ENCODE measurements at regions not wholly inside any gene's neighbourhood (a gene's known extent, or its start where the extent isn't known, plus 50 kb on each side); places are given as distances from the start of the nearest gene placed in this dataset.

DNA sequence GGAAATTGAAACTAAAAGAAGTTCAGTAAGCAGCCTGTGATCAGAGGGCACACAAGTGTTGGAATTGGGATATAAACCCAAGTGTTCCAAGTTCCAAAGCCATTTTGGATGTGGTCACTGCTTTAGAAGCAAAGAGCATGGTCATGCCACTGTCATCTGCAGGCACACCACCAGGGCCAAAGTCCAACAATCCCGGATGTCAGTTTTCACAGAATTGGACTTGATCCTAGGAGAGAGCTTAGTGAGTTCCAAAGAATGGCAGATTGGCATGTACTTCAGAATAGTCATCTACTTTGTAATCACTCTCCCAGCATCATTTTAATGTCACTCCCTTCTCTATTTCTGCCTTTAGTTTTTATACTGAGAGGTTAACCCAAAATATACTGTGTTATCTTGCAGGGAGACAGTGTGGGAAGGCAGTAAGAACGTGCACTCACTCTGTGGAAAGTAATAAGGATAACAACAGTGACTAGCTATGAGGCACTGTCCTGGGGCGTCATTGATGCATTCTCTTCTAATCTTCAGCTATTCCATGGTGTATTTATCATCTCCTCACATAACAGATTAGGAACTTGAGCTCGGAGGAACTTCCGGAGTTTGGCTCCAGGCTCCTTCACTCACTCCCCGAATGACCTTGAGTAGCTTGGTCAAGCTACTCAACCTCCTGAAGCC, 388.0 kb downstream of the ACTL7B start (continued):
- TF ChIP-seq, protein P1, sequence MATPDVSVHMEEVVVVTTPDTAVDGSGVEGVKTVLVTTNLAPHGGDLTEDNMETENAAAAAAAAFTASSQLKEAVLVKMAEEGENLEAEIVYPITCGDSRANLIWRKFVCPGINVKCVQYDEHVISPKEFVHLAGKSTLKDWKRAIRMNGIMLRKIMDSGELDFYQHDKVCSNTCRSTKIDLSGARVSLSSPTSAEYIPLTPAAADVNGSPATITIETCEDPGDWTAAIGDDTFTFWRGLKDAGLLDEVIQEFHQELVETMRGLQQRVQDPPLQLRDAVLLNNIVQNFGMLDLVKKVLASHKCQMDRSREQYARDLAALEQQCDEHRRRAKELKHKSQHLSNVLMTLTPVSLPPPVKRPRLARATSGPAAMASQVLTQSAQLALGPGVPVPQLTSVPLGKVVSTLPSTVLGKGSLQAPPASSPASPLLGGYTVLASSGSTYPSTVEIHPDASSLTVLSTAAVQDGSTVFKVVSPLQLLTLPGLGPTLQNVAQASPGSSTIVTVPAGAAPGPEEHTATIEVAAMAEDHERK (CRISPR knock-in tag; IDR thresholded peaks at IDR 0.05; ENCODE audit: low read depth) = no peak
- peak; percentile 81; the same call in 1 of the 2 replicates for TF ChIP-seq ETV5 (CRISPR knock-in tag; IDR thresholded peaks at IDR 0.05; ENCODE audit: borderline replicate concordance)
- no peak for TF ChIP-seq ARNTL (CRISPR knock-in tag; IDR thresholded peaks at IDR 0.05)
- TF ChIP-seq CBX5 (CRISPR knock-in tag; IDR thresholded peaks at IDR 0.05; ENCODE audit: borderline replicate concordance) = peak; percentile 47; the same call in 1 of the 2 replicates
- no peak for TF ChIP-seq AGO2 (optimal IDR thresholded peaks at IDR 0.05; ENCODE audit: low read depth, low read length)
- no peak for TF ChIP-seq ZNF564 (CRISPR knock-in tag; IDR thresholded peaks at IDR 0.05)
- TF ChIP-seq MAFK (conservative IDR thresholded peaks at IDR 0.05 in 1 of 2, IDR thresholded peaks at IDR 0.05 in 1 of 2; ENCODE audit: low read length in 2 of 2) = no peak; a peak in 1 of 4 replicates
- peak; percentile 52 for TF ChIP-seq ASH2L (IDR thresholded peaks at IDR 0.05; ENCODE audit: insufficient read length, low read depth, low read length)
- no peak for TF ChIP-seq KLF6 (CRISPR knock-in tag; IDR thresholded peaks at IDR 0.05)
- no peak for TF ChIP-seq ZBTB8A (CRISPR knock-in tag; IDR thresholded peaks at IDR 0.05; ENCODE audit: borderline replicate concordance, low read depth)
- TF ChIP-seq TCF7 (IDR thresholded peaks at IDR 0.05; ENCODE audit: low read depth) = no peak
- no peak for TF ChIP-seq ZNF761 (CRISPR knock-in tag; conservative IDR thresholded peaks at IDR 0.05)
- TF ChIP-seq, protein P2, sequence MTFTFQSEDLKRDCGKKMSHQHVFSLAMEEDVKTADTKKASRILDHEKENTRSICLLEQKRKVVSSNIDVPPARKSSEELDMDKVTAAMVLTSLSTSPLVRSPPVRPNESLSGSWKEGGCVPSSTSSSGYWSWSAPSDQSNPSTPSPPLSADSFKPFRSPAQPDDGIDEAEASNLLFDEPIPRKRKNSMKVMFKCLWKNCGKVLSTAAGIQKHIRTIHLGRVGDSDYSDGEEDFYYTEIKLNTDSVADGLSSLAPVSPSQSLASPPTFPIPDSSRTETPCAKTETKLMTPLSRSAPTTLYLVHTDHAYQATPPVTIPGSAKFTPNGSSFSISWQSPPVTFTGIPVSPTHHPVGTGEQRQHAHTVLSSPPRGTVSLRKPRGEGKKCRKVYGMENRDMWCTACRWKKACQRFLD (CRISPR knock-in tag; IDR thresholded peaks at IDR 0.05; ENCODE audit: borderline replicate concordance) = no peak
- TF ChIP-seq ZNF225 (CRISPR knock-in tag; IDR thresholded peaks at IDR 0.05) = no peak
- peak; percentile 61 for TF ChIP-seq FOSL2 (CRISPR knock-in tag; IDR thresholded peaks at IDR 0.05)
- no peak for TF ChIP-seq EZH2 (conservative IDR thresholded peaks at IDR 0.05; ENCODE audit: low read depth, low read length)
- no peak for TF ChIP-seq ZKSCAN8 (CRISPR knock-in tag; IDR thresholded peaks at IDR 0.05; ENCODE audit: borderline replicate concordance)
- no peak for TF ChIP-seq SP140L (CRISPR knock-in tag; IDR thresholded peaks at IDR 0.05; ENCODE audit: borderline replicate concordance)
- no peak for TF ChIP-seq PPARG (CRISPR knock-in tag; conservative IDR thresholded peaks at IDR 0.05)
- TF ChIP-seq SIN3A (IDR thresholded peaks at IDR 0.05; ENCODE audit: borderline replicate concordance, low read depth, low read length) = no peak
- TF ChIP-seq, protein P3, sequence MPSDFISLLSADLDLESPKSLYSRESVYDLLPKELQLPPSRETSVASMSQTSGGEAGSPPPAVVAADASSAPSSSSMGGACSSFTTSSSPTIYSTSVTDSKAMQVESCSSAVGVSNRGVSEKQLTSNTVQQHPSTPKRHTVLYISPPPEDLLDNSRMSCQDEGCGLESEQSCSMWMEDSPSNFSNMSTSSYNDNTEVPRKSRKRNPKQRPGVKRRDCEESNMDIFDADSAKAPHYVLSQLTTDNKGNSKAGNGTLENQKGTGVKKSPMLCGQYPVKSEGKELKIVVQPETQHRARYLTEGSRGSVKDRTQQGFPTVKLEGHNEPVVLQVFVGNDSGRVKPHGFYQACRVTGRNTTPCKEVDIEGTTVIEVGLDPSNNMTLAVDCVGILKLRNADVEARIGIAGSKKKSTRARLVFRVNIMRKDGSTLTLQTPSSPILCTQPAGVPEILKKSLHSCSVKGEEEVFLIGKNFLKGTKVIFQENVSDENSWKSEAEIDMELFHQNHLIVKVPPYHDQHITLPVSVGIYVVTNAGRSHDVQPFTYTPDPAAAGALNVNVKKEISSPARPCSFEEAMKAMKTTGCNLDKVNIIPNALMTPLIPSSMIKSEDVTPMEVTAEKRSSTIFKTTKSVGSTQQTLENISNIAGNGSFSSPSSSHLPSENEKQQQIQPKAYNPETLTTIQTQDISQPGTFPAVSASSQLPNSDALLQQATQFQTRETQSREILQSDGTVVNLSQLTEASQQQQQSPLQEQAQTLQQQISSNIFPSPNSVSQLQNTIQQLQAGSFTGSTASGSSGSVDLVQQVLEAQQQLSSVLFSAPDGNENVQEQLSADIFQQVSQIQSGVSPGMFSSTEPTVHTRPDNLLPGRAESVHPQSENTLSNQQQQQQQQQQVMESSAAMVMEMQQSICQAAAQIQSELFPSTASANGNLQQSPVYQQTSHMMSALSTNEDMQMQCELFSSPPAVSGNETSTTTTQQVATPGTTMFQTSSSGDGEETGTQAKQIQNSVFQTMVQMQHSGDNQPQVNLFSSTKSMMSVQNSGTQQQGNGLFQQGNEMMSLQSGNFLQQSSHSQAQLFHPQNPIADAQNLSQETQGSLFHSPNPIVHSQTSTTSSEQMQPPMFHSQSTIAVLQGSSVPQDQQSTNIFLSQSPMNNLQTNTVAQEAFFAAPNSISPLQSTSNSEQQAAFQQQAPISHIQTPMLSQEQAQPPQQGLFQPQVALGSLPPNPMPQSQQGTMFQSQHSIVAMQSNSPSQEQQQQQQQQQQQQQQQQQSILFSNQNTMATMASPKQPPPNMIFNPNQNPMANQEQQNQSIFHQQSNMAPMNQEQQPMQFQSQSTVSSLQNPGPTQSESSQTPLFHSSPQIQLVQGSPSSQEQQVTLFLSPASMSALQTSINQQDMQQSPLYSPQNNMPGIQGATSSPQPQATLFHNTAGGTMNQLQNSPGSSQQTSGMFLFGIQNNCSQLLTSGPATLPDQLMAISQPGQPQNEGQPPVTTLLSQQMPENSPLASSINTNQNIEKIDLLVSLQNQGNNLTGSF (CRISPR knock-in tag; IDR thresholded peaks at IDR 0.05) = no peak
- TF ChIP-seq HMG20A (CRISPR knock-in tag; IDR thresholded peaks at IDR 0.05; ENCODE audit: borderline replicate concordance) = peak; percentile 27; the same call in 1 of the 2 replicates
- no peak for TF ChIP-seq SOX13 (IDR thresholded peaks at IDR 0.05)
- TF ChIP-seq SOX13 (CRISPR knock-in tag; conservative IDR thresholded peaks at IDR 0.05 in 1 of 2, IDR thresholded peaks at IDR 0.05 in 1 of 2) = peak in 1 of 2 experiments; percentile 36; a peak in 1 of 4 replicates

Data from HepG2 (cell line).